HEK293 (cell line): ENCODE measurements at regions not wholly inside any gene's neighbourhood (a gene's known extent, or its start where the extent isn't known, plus 50 kb on each side); places are given as distances from the start of the nearest gene placed in this dataset.

Source experiments
- CTCF ChIA-PET: fragments of 350-600 bp; formaldehyde crosslinking; extraction: SDS; loops from one replicate; lab custom pipeline; 2021; ENCODE audit warnings: antibody characterized with exemption; lab: Yijun Ruan, JAX
- POLR2A ChIA-PET: fragments of 300-600 bp; formaldehyde crosslinking; extraction: SDS; loops from one replicate; lab custom pipeline; 2020; ENCODE audit warnings: antibody characterized with exemption, inconsistent platforms; lab: Yijun Ruan, JAX
- H3K27ac ChIP-seq: fragments of 200-500 bp; sonication (Bioruptor generic); 2 replicates; pipeline ENCODE4 v1.5.1; 2014; ENCODE audit warnings: low read depth, low read length, control low read depth, inconsistent platforms; ENCODE audit errors: extremely low read depth
- H3K36me3 ChIP-seq, 2 experiments: fragments of 200-500 bp in 1 of 2; sonication (Bioruptor generic) in 1 of 2; 1 replicate in 1 of 2; 2 replicates in 1 of 2; pipeline ENCODE4 v1.5.1; 2014 to 2017; ENCODE audit warnings: inconsistent platforms in 2 of 2, low read length in 2 of 2; ENCODE audit not compliant: control insufficient read depth in 2 of 2, insufficient read depth in 1 of 2
- H3K4me1 ChIP-seq: fragments of 200-500 bp; sonication (Bioruptor generic); 2 replicates; pipeline ENCODE4 v1.5.1; 2014; ENCODE audit warnings: mild to moderate bottlenecking, low read length, inconsistent platforms; ENCODE audit not compliant: control insufficient read depth, insufficient read depth
- H3K4me3 ChIP-seq: 2 replicates; pipeline ENCODE4 v1.5.1; 2011; ENCODE audit warnings: low read depth, mild to moderate bottlenecking, control low read depth, low read length, moderate library complexity
- H3K9me3 ChIP-seq: fragments of 200-500 bp; sonication (Bioruptor generic); 2 replicates; pipeline ENCODE4 v1.5.1; 2014; ENCODE audit warnings: low read depth, low read length, inconsistent platforms; ENCODE audit not compliant: control insufficient read depth, insufficient read depth
- FEZF1 ChIP-seq: fragments of 450-650 bp; formaldehyde crosslinking; IDR thresholded peaks from 2 replicates; pipeline ENCODE4 v1.5.1; 2016; ENCODE audit warnings: missing biosample characterization, missing genetic modification characterization
- GLI4 ChIP-seq: fragments of 450-650 bp; formaldehyde crosslinking; IDR thresholded peaks from 2 replicates; pipeline ENCODE4 v1.5.1; 2016; ENCODE audit warnings: missing biosample characterization, missing genetic modification characterization
- IKZF3 ChIP-seq: fragments of 450-650 bp; IDR thresholded peaks from 2 replicates; pipeline ENCODE4 v1.5.0; 2018; ENCODE audit warnings: missing biosample characterization, mild to moderate bottlenecking, missing genetic modification characterization, moderate library complexity
- ZBTB21 ChIP-seq: fragments of 450-650 bp; formaldehyde crosslinking; IDR thresholded peaks from 2 replicates; pipeline ENCODE4 v1.5.1; 2017; ENCODE audit warnings: missing biosample characterization, missing genetic modification characterization
- ZNF175 ChIP-seq: fragments of 450-650 bp; formaldehyde crosslinking; IDR thresholded peaks from 2 replicates; pipeline ENCODE4 v1.5.1; 2016; ENCODE audit warnings: missing biosample characterization, missing genetic modification characterization
- ZNF19 ChIP-seq: fragments of 450-650 bp; formaldehyde crosslinking; IDR thresholded peaks from 2 replicates; pipeline ENCODE4; 2016; ENCODE audit warnings: missing biosample characterization, missing genetic modification characterization, low read depth
- ZNF211 ChIP-seq: fragments of 450-650 bp; formaldehyde crosslinking; IDR thresholded peaks from 2 replicates; pipeline ENCODE4 v1.5.1; 2016; ENCODE audit warnings: low read depth, missing biosample characterization, missing genetic modification characterization
- ZNF223 ChIP-seq: fragments of 450-650 bp; formaldehyde crosslinking; IDR thresholded peaks from 2 replicates; pipeline ENCODE4 v1.5.1; 2016; ENCODE audit warnings: missing biosample characterization, missing genetic modification characterization
- ZNF239 ChIP-seq: fragments of 450-650 bp; formaldehyde crosslinking; IDR thresholded peaks from 2 replicates; pipeline ENCODE4 v1.5.1; 2016; ENCODE audit warnings: missing biosample characterization, missing genetic modification characterization
- ZNF24 ChIP-seq: fragments of 450-650 bp; formaldehyde crosslinking; IDR thresholded peaks from 2 replicates; pipeline ENCODE4 v1.5.1; 2016; ENCODE audit warnings: missing biosample characterization, missing genetic modification characterization
- ZNF302 ChIP-seq: fragments of 450-650 bp; formaldehyde crosslinking; IDR thresholded peaks from 2 replicates; pipeline ENCODE4 v1.5.1; 2016; ENCODE audit warnings: missing biosample characterization, missing genetic modification characterization, low read depth
- ZNF404 ChIP-seq: fragments of 450-650 bp; formaldehyde crosslinking; IDR thresholded peaks from 2 replicates; pipeline ENCODE4 v1.5.1; 2017; ENCODE audit warnings: missing biosample characterization, missing genetic modification characterization
- ZNF433 ChIP-seq: fragments of 450-650 bp; formaldehyde crosslinking; IDR thresholded peaks from 2 replicates; pipeline ENCODE4 v1.5.1; 2016; ENCODE audit warnings: missing biosample characterization, missing genetic modification characterization, low read depth
- ZNF621 ChIP-seq: fragments of 450-650 bp; formaldehyde crosslinking; IDR thresholded peaks from 2 replicates; pipeline ENCODE4 v1.5.1; 2017; ENCODE audit warnings: missing biosample characterization, missing genetic modification characterization
- ZNF623 ChIP-seq: fragments of 450-650 bp; formaldehyde crosslinking; IDR thresholded peaks from 2 replicates; pipeline ENCODE4 v1.5.1; 2016; ENCODE audit warnings: missing biosample characterization, missing genetic modification characterization
- ZNF654 ChIP-seq: fragments of 450-650 bp; formaldehyde crosslinking; IDR thresholded peaks from 2 replicates; pipeline ENCODE4 v1.5.1; 2016; ENCODE audit warnings: low read depth, missing biosample characterization, missing genetic modification characterization
- ZNF660 ChIP-seq: fragments of 450-650 bp; IDR thresholded peaks from 2 replicates; pipeline ENCODE4 v1.5.1; 2018; ENCODE audit warnings: missing biosample characterization, mild to moderate bottlenecking, missing genetic modification characterization
- TF ChIP-seq, protein P1 (sequence below): fragments of 450-650 bp; formaldehyde crosslinking; IDR thresholded peaks from 2 replicates; pipeline ENCODE4 v1.5.1; 2016; ENCODE audit warnings: missing biosample characterization, missing genetic modification characterization
- TF ChIP-seq, protein P2 (sequence below): fragments of 450-650 bp; formaldehyde crosslinking; IDR thresholded peaks from 2 replicates; pipeline ENCODE4 v1.5.1; 2016; ENCODE audit warnings: missing biosample characterization, missing genetic modification characterization, borderline replicate concordance
- TF ChIP-seq, protein P3 (sequence below): fragments of 450-650 bp; formaldehyde crosslinking; IDR thresholded peaks from 2 replicates; pipeline ENCODE4 v1.5.1; 2016; ENCODE audit warnings: missing biosample characterization, missing genetic modification characterization
- TF ChIP-seq, protein P4 (sequence below): fragments of 450-650 bp; formaldehyde crosslinking; IDR thresholded peaks from 2 replicates; pipeline ENCODE4 v1.5.1; 2017; ENCODE audit warnings: missing biosample characterization, missing genetic modification characterization
- TF ChIP-seq, protein P5 (sequence below): fragments of 450-650 bp; formaldehyde crosslinking; IDR thresholded peaks from 2 replicates; pipeline ENCODE4 v1.5.1; 2016; ENCODE audit warnings: missing biosample characterization, missing genetic modification characterization

DNA sequence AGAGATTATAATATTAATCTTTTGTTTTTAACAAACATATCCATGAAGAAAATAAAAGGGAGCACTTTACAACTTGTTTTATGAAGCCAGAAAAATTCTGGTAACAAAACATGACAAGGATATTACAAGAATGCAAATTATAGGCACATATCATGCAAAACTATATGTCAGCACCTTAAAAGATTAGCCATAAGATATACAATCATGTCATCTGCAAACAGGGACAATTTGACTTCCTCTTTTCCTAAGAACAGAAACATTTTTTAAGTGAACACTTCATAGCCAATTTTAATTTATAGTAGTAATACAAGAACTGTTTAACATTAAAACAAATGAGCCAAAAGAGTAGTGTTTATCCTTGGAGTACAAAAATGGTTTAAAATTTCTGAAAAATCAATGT is 916.5 kb upstream of the CNTN5 start (continued):
- TF ChIP-seq ZNF24 (tag by site-specific recombination): no peak
- TF ChIP-seq, protein P1, sequence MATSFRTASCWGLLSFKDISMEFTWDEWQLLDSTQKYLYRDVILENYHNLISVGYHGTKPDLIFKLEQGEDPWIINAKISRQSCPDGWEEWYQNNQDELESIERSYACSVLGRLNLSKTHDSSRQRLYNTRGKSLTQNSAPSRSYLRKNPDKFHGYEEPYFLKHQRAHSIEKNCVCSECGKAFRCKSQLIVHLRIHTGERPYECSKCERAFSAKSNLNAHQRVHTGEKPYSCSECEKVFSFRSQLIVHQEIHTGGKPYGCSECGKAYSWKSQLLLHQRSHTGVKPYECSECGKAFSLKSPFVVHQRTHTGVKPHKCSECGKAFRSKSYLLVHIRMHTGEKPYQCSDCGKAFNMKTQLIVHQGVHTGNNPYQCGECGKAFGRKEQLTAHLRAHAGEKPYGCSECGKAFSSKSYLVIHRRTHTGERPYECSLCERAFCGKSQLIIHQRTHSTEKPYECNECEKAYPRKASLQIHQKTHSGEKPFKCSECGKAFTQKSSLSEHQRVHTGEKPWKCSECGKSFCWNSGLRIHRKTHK (tag by site-specific recombination): no peak

DNA sequence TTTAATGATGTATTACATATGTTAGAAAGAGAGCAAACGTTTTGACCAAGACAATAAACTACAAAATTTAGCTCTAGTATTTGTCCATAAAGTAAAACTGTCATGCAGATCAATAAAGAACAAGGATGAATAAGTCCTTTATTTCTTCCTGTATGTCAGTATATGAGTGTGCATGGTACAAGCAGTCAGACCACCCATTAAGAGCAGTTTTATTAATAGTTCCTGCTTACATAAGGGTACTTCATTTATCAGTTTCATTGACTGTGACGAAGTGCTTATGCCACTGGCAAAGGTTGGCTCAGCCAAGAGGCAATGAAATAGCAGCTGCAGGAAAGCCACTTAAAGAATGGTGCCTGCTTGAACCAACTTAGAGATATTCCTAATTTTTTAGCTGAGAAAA is 913.0 kb upstream of the CNTN5 start:
- no peak overlapping the region for H3K4me3 ChIP-seq
- H3K4me1 ChIP-seq: no peaks in the 10 kb centered on the region
- no peak overlapping the region for H3K27ac ChIP-seq
- no peaks in the 10 kb centered on the region for H3K36me3 ChIP-seq
- POLR2A ChIA-PET: no interaction called here
- no peaks in the 10 kb centered on the region for H3K9me3 ChIP-seq
- CTCF ChIA-PET: no interaction called here
- no peak for TF ChIP-seq ZNF433 (tag by site-specific recombination)
- TF ChIP-seq ZBTB21 (tag by site-specific recombination): no peak
- no peak for TF ChIP-seq IKZF3 (tag by site-specific recombination)
- TF ChIP-seq GLI4 (tag by site-specific recombination): no peak
- no peak for TF ChIP-seq FEZF1 (tag by site-specific recombination)
- TF ChIP-seq ZNF175 (tag by site-specific recombination): no peak
- no peak for TF ChIP-seq ZNF404 (tag by site-specific recombination)
- TF ChIP-seq, protein P2, sequence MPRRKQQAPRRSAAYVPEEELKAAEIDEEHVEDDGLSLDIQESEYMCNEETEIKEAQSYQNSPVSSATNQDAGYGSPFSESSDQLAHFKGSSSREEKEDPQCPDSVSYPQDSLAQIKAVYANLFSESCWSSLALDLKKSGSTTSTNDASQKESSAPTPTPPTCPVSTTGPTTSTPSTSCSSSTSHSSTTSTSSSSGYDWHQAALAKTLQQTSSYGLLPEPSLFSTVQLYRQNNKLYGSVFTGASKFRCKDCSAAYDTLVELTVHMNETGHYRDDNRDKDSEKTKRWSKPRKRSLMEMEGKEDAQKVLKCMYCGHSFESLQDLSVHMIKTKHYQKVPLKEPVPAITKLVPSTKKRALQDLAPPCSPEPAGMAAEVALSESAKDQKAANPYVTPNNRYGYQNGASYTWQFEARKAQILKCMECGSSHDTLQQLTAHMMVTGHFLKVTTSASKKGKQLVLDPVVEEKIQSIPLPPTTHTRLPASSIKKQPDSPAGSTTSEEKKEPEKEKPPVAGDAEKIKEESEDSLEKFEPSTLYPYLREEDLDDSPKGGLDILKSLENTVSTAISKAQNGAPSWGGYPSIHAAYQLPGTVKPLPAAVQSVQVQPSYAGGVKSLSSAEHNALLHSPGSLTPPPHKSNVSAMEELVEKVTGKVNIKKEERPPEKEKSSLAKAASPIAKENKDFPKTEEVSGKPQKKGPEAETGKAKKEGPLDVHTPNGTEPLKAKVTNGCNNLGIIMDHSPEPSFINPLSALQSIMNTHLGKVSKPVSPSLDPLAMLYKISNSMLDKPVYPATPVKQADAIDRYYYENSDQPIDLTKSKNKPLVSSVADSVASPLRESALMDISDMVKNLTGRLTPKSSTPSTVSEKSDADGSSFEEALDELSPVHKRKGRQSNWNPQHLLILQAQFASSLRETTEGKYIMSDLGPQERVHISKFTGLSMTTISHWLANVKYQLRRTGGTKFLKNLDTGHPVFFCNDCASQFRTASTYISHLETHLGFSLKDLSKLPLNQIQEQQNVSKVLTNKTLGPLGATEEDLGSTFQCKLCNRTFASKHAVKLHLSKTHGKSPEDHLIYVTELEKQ (tag by site-specific recombination): no peak
- no peak for TF ChIP-seq ZNF302 (tag by site-specific recombination)
- TF ChIP-seq, protein P3, sequence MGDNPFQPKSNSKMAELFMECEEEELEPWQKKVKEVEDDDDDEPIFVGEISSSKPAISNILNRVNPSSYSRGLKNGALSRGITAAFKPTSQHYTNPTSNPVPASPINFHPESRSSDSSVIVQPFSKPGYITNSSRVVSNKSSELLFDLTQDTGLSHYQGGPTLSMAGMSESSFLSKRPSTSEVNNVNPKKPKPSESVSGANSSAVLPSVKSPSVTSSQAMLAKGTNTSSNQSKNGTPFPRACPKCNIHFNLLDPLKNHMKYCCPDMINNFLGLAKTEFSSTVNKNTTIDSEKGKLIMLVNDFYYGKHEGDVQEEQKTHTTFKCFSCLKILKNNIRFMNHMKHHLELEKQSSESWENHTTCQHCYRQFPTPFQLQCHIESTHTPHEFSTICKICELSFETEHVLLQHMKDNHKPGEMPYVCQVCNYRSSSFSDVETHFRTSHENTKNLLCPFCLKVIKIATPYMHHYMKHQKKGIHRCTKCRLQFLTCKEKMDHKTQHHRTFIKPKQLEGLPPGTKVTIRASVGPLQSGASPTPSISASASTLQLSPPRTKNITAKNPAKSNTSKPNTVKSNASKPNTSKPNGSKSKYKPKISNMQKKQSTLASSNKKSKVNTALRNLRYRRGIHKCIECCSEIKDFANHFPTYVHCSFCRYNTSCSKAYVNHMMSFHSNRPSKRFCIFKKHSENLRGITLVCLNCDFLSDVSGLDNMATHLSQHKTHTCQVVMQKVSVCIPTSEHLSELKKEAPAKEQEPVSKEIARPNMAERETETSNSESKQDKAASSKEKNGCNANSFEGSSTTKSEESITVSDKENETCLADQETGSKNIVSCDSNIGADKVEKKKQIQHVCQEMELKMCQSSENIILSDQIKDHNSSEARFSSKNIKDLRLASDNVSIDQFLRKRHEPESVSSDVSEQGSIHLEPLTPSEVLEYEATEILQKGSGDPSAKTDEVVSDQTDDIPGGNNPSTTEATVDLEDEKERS: no peak
- TF ChIP-seq, protein P4, sequence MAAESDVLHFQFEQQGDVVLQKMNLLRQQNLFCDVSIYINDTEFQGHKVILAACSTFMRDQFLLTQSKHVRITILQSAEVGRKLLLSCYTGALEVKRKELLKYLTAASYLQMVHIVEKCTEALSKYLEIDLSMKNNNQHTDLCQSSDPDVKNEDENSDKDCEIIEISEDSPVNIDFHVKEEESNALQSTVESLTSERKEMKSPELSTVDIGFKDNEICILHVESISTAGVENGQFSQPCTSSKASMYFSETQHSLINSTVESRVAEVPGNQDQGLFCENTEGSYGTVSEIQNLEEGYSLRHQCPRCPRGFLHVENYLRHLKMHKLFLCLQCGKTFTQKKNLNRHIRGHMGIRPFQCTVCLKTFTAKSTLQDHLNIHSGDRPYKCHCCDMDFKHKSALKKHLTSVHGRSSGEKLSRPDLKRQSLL (tag by site-specific recombination): no peak
- no peak for TF ChIP-seq ZNF239 (tag by site-specific recombination)
- TF ChIP-seq ZNF19 (tag by site-specific recombination): no peak
- TF ChIP-seq, protein P5, sequence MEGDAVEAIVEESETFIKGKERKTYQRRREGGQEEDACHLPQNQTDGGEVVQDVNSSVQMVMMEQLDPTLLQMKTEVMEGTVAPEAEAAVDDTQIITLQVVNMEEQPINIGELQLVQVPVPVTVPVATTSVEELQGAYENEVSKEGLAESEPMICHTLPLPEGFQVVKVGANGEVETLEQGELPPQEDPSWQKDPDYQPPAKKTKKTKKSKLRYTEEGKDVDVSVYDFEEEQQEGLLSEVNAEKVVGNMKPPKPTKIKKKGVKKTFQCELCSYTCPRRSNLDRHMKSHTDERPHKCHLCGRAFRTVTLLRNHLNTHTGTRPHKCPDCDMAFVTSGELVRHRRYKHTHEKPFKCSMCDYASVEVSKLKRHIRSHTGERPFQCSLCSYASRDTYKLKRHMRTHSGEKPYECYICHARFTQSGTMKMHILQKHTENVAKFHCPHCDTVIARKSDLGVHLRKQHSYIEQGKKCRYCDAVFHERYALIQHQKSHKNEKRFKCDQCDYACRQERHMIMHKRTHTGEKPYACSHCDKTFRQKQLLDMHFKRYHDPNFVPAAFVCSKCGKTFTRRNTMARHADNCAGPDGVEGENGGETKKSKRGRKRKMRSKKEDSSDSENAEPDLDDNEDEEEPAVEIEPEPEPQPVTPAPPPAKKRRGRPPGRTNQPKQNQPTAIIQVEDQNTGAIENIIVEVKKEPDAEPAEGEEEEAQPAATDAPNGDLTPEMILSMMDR (tag by site-specific recombination): no peak
- TF ChIP-seq ZNF623 (tag by site-specific recombination): no peak
- no peak for TF ChIP-seq ZNF654
- TF ChIP-seq ZNF223 (tag by site-specific recombination): no peak
- TF ChIP-seq ZNF660 (tag by site-specific recombination): no peak
- TF ChIP-seq ZNF621 (tag by site-specific recombination): no peak
- TF ChIP-seq ZNF211 (tag by site-specific recombination): no peak
